Left ventricle myocardium inferior (tissue), 1 donor: ENCODE measurements at regions not wholly inside any gene's neighbourhood (a gene's known extent, or its start where the extent isn't known, plus 50 kb on each side); places are given as distances from the start of the nearest gene placed in this dataset.

Source experiments
- DNase-seq: peaks from one replicate; pipeline ENCODE4 v3.0.0-alpha.2; 2020
- H3K27ac ChIP-seq: fragments of 200-600 bp; replicated peaks from 2 replicates; pipeline ENCODE4 v1.8.0; 2021
- H3K27me3 ChIP-seq: fragments of 200-600 bp; 2 replicates; pipeline ENCODE4 v1.8.0; 2021; ENCODE audit warnings: low read depth
- H3K36me3 ChIP-seq: fragments of 200-600 bp; 2 replicates; pipeline ENCODE4 v1.8.0; 2021
- H3K4me1 ChIP-seq: fragments of 200-600 bp; 2 replicates; pipeline ENCODE4 v1.8.0; 2021
- H3K4me3 ChIP-seq: fragments of 200-600 bp; 2 replicates; pipeline ENCODE4 v1.8.0; 2021; ENCODE audit warnings: mild to moderate bottlenecking, moderate library complexity
- H3K9me3 ChIP-seq: fragments of 200-600 bp; replicated peaks from 2 replicates; pipeline ENCODE4 v1.8.0; 2021
- intact Hi-C: fragments of 100-400 bp; cut with micrococcal nuclease; formaldehyde crosslinking; loops from one replicate; pipeline ENCODE4 v1.11.0; 2022
- TF ChIP-seq, protein P1 (sequence below): fragments of 200-600 bp; IDR thresholded peaks from 2 replicates; pipeline ENCODE4 v1.8.0; 2021; ENCODE audit warnings: antibody characterized with exemption, mild to moderate bottlenecking, borderline replicate concordance
- donor health status: DM: no; HTN: yes; CAD: no; lungs with severe emphysema.

DNA sequence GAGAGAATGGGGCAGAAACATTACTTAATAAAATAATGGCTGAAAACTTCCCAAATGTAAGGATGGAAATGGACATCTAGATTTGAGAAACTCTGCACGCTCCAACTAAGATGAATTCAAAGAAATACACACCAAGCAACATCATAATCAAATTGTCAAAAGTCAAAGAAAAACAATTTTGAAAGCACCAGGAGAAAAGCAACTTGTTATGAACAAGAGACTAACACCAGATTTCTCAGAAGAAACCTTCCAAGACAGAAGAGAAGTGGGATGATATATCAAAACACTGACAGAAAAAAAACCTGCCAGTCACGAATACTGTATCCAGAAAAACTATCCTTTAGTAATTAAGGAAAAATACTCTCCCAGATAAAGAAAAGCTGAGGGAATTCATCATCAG lies 208.6 kb upstream of the SAMSN1 start:
- TF ChIP-seq, protein P1, sequence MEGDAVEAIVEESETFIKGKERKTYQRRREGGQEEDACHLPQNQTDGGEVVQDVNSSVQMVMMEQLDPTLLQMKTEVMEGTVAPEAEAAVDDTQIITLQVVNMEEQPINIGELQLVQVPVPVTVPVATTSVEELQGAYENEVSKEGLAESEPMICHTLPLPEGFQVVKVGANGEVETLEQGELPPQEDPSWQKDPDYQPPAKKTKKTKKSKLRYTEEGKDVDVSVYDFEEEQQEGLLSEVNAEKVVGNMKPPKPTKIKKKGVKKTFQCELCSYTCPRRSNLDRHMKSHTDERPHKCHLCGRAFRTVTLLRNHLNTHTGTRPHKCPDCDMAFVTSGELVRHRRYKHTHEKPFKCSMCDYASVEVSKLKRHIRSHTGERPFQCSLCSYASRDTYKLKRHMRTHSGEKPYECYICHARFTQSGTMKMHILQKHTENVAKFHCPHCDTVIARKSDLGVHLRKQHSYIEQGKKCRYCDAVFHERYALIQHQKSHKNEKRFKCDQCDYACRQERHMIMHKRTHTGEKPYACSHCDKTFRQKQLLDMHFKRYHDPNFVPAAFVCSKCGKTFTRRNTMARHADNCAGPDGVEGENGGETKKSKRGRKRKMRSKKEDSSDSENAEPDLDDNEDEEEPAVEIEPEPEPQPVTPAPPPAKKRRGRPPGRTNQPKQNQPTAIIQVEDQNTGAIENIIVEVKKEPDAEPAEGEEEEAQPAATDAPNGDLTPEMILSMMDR: no peak
- H3K27ac ChIP-seq: no peak overlapping the region
- no peak overlapping the region for H3K4me3 ChIP-seq
- no peaks in the 10 kb centered on the region for H3K36me3 ChIP-seq
- intact Hi-C loops: no loop called here
- DNase-seq: no peak
- no peaks in the 10 kb centered on the region for H3K27me3 ChIP-seq
- peaks cover 20% of the 10 kb centered on the region for H3K9me3 ChIP-seq
- no peaks in the 10 kb centered on the region for H3K4me1 ChIP-seq

DNA sequence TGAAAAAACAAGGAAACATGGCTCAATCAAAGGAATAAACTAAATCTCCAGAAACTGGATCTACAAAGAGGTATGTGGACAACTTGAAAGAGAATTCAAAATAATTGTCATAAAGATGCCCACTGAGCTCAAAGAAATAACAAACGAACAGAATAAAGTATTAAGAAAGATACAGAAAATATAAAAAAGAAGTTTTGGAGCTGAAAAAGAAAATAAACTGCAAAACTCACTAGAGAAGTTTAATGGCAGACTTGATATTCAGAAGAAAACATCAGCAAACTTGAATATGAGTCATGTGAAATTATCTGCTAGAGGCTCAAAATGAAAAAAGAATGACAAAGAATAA lies 208.1 kb upstream of the SAMSN1 start:
- no peak for DNase-seq
- TF ChIP-seq, protein P1: no peak
- H3K4me1 ChIP-seq: no peaks in the 10 kb centered on the region
- no peaks in the 10 kb centered on the region for H3K36me3 ChIP-seq
- peaks cover 17% of the 10 kb centered on the region for H3K9me3 ChIP-seq
- intact Hi-C loops: no loop called here
- H3K27ac ChIP-seq: no peak overlapping the region
- no peaks in the 10 kb centered on the region for H3K27me3 ChIP-seq
- no peak overlapping the region for H3K4me3 ChIP-seq

DNA sequence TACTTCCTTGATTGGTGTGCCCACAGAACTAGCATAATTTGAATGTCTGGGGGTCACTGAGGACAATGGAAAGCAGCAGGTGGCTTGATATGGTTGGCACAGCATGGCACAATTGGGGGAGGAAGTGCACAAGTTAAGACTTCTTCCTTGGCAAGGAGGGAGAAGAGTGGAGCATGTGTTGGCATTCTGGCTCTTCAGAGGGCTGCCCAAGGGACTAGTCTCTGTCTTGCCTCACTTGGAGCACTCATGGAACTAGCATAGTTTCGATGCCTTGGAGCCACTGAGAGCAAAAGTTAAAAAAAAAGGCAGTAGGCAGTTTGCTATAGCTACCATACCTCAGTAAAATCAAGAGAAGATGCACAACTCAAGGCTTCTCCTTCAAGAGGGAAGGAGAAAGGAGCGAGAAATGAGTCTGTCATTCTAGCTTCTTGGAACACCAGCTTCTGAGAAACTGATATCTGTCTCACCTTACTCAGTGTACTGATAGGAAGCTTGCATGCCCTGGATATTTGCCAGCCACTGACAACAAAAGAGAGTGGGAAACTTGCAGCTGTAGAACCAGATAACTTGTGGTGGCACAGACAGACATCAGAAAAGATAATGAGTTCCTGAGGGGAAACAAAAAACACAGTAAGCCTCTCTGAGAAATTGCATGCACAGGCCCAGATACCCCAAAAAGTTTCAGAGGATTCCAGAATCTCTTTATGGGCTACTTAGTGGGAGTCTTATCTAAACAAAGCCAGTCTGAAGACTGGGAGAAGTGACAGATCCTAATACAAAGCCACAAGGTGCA lies 207.5 kb upstream of the SAMSN1 start:
- Histone ChIP-seq H3K27me3 (no peaks in the 10 kb centered on the region), H3K27ac (no peak overlapping the region), H3K9me3 (peaks cover 11% of the 10 kb centered on the region), H3K4me3 (no peak overlapping the region), H3K4me1 (no peaks in the 10 kb centered on the region), H3K36me3 (no peaks in the 10 kb centered on the region)
- no peak for DNase-seq
- intact Hi-C loops: no loop called here
- TF ChIP-seq, protein P1: no peak

DNA sequence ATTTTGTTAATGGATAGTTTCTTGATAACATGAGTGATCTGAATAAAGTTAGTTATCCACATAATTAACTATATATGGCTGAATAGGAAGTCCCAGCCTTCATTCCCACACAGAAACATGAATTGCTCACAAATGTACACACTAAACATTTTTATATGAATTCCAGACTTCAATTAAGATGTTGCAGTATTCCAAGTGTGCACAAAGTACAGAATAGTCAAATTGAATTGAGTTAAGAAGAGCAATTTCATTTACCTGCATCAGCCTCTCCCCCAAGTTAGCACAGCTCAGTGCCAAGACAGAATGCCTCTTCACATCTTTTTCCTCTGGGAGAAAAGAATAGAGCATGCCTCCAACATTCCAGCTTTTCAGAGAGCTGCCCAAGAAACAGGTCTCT lies 207.0 kb upstream of the SAMSN1 start:
- H3K4me1 ChIP-seq: no peaks in the 10 kb centered on the region
- H3K27ac ChIP-seq: no peak overlapping the region
- no peaks in the 10 kb centered on the region for H3K27me3 ChIP-seq
- H3K9me3 ChIP-seq: peaks cover 11% of the 10 kb centered on the region
- no peak for DNase-seq
- TF ChIP-seq, protein P1: no peak
- no peak overlapping the region for H3K4me3 ChIP-seq
- intact Hi-C loops: no loop called here
- H3K36me3 ChIP-seq: no peaks in the 10 kb centered on the region

DNA sequence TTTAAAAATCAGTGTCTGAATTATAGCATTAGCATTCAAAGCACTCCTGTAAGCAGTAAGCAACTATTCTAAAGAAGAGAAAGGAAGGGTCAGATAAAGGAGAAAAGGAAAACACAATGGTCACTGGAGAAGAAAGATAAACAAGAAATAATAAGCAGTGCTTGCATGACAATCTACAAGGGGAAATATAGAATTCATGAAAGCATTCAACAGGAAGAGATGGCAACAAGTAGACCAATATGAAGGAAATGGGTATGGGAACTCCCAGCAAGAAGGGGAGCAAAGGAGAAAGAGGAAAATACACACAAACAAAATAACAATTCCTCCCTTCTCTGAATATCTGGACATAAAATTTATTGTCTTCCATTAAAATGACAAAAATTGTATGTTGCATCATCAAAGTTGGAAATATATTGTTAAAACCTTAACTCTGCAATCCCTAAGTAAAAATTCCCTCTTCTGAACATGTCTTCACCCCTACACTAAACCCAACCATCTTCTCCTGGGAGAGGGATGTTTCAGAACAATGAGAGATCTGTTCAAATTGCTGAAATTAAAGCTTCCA lies 206.3 kb upstream of the SAMSN1 start:
- no peak for DNase-seq
- Histone ChIP-seq H3K27me3 (no peaks in the 10 kb centered on the region), H3K27ac (no peak overlapping the region), H3K9me3 (peaks cover 11% of the 10 kb centered on the region), H3K36me3 (no peaks in the 10 kb centered on the region), H3K4me3 (no peak overlapping the region), H3K4me1 (no peaks in the 10 kb centered on the region)
- TF ChIP-seq, protein P1: no peak
- intact Hi-C loops: no loop called here
